Eye (tissue), 1 donor: ENCODE measurements at regions not wholly inside any gene's neighbourhood (a gene's known extent, or its start where the extent isn't known, plus 50 kb on each side); places are given as distances from the start of the nearest gene placed in this dataset.
"Not testable (repeated sequence)": the region's sequence is repeated elsewhere in the genome, so short reads cannot be mapped to it uniquely, and the experiment has no call there.

Source experiments
- DNase-seq: peaks from one replicate; pipeline ENCODE4 v3.0.0-alpha.2; 2015

- DNase-seq = not testable (repeated sequence)
These were observed 70.9 kb downstream of the NPIPA5 start for GRCh38 chr16:15307184-15307583.

GRCh38 chr16:15305889-15306288, 72.2 kb downstream of the NPIPA5 start:
- not testable (repeated sequence) for DNase-seq

GRCh38 chr16:15303667-15304324, 74.3 kb downstream of the NPIPA5 start:
- DNase-seq = not testable (repeated sequence)

- not testable (repeated sequence) for DNase-seq
These were observed 81.0 kb downstream of the NPIPA5 start for GRCh38 chr16:15297104-15297503.

GRCh38 chr16:15274796-15275195, 103.3 kb downstream of the NPIPA5 start:
- DNase-seq = not testable (repeated sequence)

- DNase-seq = not testable (repeated sequence)
These were observed 104.1 kb downstream of the NPIPA5 start for GRCh38 chr16:15273964-15274363.

- DNase-seq = peak; percentile 9
These were observed 111.2 kb downstream of the NPIPA5 start for GRCh38 chr16:15266941-15267340.

GRCh38 chr16:15262212-15262611, 115.9 kb downstream of the NPIPA5 start:
- DNase-seq = not testable (repeated sequence)

GRCh38 chr16:15247971-15248370, 130.1 kb downstream of the NPIPA5 start:
- not testable (repeated sequence) for DNase-seq

GRCh38 chr16:15236674-15237323, 141.3 kb downstream of the NPIPA5 start:
- DNase-seq = not testable (repeated sequence)

- not testable (repeated sequence) for DNase-seq
These were observed 141.1 kb upstream of the RRN3 start for GRCh38 chr16:15235140-15235539.

GRCh38 chr16:15234702-15235101, 140.6 kb upstream of the RRN3 start:
- not testable (repeated sequence) for DNase-seq

- DNase-seq = not testable (repeated sequence)
These were observed 136.4 kb upstream of the RRN3 start for GRCh38 chr16:15230432-15230831.

- DNase-seq = not testable (repeated sequence)
These were observed 135.6 kb upstream of the RRN3 start for GRCh38 chr16:15229661-15230060.

GRCh38 chr16:15224651-15225050, 130.6 kb upstream of the RRN3 start:
- DNase-seq = not testable (repeated sequence)

- not testable (repeated sequence) for DNase-seq
These were observed 129.3 kb upstream of the RRN3 start for GRCh38 chr16:15223398-15223797.

GRCh38 chr16:15219679-15220615, 125.9 kb upstream of the RRN3 start:
- not testable (repeated sequence) for DNase-seq

GRCh38 chr16:15218856-15219500, 124.9 kb upstream of the RRN3 start:
- DNase-seq = not testable (repeated sequence)

GRCh38 chr16:15207202-15207981, 113.3 kb upstream of the RRN3 start:
- DNase-seq = peak; percentile 2

- DNase-seq = peak; percentile 42
These were observed 112.4 kb upstream of the RRN3 start for GRCh38 chr16:15206439-15206838.

- not testable (repeated sequence) for DNase-seq
These were observed 111.9 kb upstream of the RRN3 start for GRCh38 chr16:15205939-15206338.

- not testable (repeated sequence) for DNase-seq
These were observed 110.5 kb upstream of the RRN3 start for GRCh38 chr16:15204571-15204970.
